IMR-90 (cell line): ENCODE measurements at regions not wholly inside any gene's neighbourhood (a gene's known extent, or its start where the extent isn't known, plus 50 kb on each side); places are given as distances from the start of the nearest gene placed in this dataset.

Experiments
- ATAC-seq: fragments of 200-7000 bp; cut with Tn5 transposase; 2 replicates; pipeline ENCODE4 v1.9.1; 2020; ENCODE audit warnings: low read depth, mild to moderate bottlenecking, moderate library complexity
- BruUV-seq: library from RNA; stranded (reverse); fragments of 400-500 nt; replicated peaks from 2 replicates; lab custom pipeline; 2021; lab: Mats Ljungman, UMichigan
- CTCF ChIA-PET: fragments of 300-600 bp; formaldehyde crosslinking; extraction: SDS; loops from one replicate; lab custom pipeline; 2021; ENCODE audit warnings: antibody characterized with exemption; lab: Yijun Ruan, JAX
- POLR2A ChIA-PET: fragments of 300-600 bp; sonication (Branson Sonifier 250); formaldehyde crosslinking; loops from one replicate; lab custom pipeline; 2022; ENCODE audit warnings: antibody characterized with exemption; ENCODE audit not compliant: unreplicated experiment; lab: Charles Lee
- DNase-seq: peaks from one replicate; pipeline ENCODE4 v3.0.0; 2013
- H2AFZ ChIP-seq: replicated peaks from 2 replicates; pipeline ENCODE3; 2013; ENCODE audit warnings: low read length, mild to moderate bottlenecking; ENCODE audit not compliant: poor library complexity
- H2AK5ac ChIP-seq: 2 replicates; pipeline ENCODE4 v1.6.1; 2013; ENCODE audit warnings: low read depth, low read length, inconsistent platforms
- H2AK9ac ChIP-seq: replicated peaks from 2 replicates; pipeline ENCODE3; 2013; ENCODE audit warnings: mild to moderate bottlenecking, low read depth, low read length, moderate library complexity; ENCODE audit not compliant: poor library complexity
- H2BK120ac ChIP-seq: 2 replicates; pipeline ENCODE4 v1.6.1; 2013; ENCODE audit warnings: low read depth, low read length, inconsistent platforms
- H2BK15ac ChIP-seq: 3 replicates; pipeline ENCODE4 v1.6.1; 2013; ENCODE audit warnings: low read depth, low read length, inconsistent platforms
- H2BK20ac ChIP-seq: 2 replicates; pipeline ENCODE4 v1.6.1; 2013; ENCODE audit warnings: low read depth, mild to moderate bottlenecking, inconsistent platforms, low read length, moderate library complexity
- H2BK5ac ChIP-seq: 2 replicates; pipeline ENCODE4 v1.6.1; 2013; ENCODE audit warnings: mild to moderate bottlenecking, low read depth, low read length, inconsistent platforms; ENCODE audit not compliant: poor library complexity, severe bottlenecking
- H3K14ac ChIP-seq: replicated peaks from 2 replicates; pipeline ENCODE4 v1.6.1; 2013; ENCODE audit warnings: low read depth, low read length, inconsistent platforms
- H3K18ac ChIP-seq: 2 replicates; pipeline ENCODE4 v1.6.1; 2013; ENCODE audit warnings: low read depth, low read length, control low read depth
- H3K23ac ChIP-seq: 2 replicates; pipeline ENCODE4 v1.6.1; 2013; ENCODE audit warnings: low read depth, low read length, inconsistent platforms
- H3K27ac ChIP-seq: 2 replicates; pipeline ENCODE4 v1.5.1; 2013; ENCODE audit warnings: mild to moderate bottlenecking, control low read depth, low read length; ENCODE audit not compliant: insufficient read depth
- H3K27me3 ChIP-seq: 2 replicates; pipeline ENCODE4 v1.6.1; 2013; ENCODE audit warnings: low read length; ENCODE audit not compliant: control insufficient read depth, insufficient read depth
- H3K36me3 ChIP-seq: 2 replicates; pipeline ENCODE4 v1.6.1; 2013; ENCODE audit warnings: low read length, mixed read lengths; ENCODE audit not compliant: control insufficient read depth, insufficient read depth
- H3K4ac ChIP-seq: 2 replicates; pipeline ENCODE4 v1.6.1; 2013; ENCODE audit warnings: low read depth, low read length, inconsistent platforms
- H3K4me1 ChIP-seq: 2 replicates; pipeline ENCODE4 v1.6.1; 2013; ENCODE audit warnings: low read length, mixed read lengths; ENCODE audit not compliant: control insufficient read depth, insufficient read depth
- H3K4me2 ChIP-seq: 2 replicates; pipeline ENCODE4 v1.6.1; 2013; ENCODE audit warnings: low read depth, mild to moderate bottlenecking, control low read depth, low read length, moderate library complexity
- H3K4me3 ChIP-seq: 2 replicates; pipeline ENCODE4 v1.5.1; 2013; ENCODE audit warnings: low read depth, mild to moderate bottlenecking, control low read depth, low read length, moderate library complexity; ENCODE audit not compliant: insufficient read depth
- H3K56ac ChIP-seq: 2 replicates; pipeline ENCODE4 v1.6.1; 2013; ENCODE audit warnings: low read length, inconsistent platforms; ENCODE audit not compliant: insufficient read depth; ENCODE audit errors: extremely low read depth
- H3K79me1 ChIP-seq, 2 experiments: 2 replicates each; pipeline ENCODE4 v1.6.1; 2013; ENCODE audit warnings: low read length in 2 of 2, inconsistent platforms in 1 of 2, low read depth in 1 of 2
- H3K9ac ChIP-seq: 2 replicates; pipeline ENCODE4 v1.6.1; 2013; ENCODE audit warnings: low read depth, low read length, control low read depth
- H3K9me1 ChIP-seq: 2 replicates; pipeline ENCODE4 v1.6.1; 2013; ENCODE audit warnings: low read length, inconsistent platforms; ENCODE audit not compliant: insufficient read depth
- H3K9me3 ChIP-seq: 2 replicates; pipeline ENCODE4 v1.6.1; 2013; ENCODE audit warnings: low read length; ENCODE audit not compliant: control insufficient read depth, insufficient read depth
- H4K20me1 ChIP-seq: 2 replicates; pipeline ENCODE4 v1.6.1; 2013; ENCODE audit warnings: low read length, inconsistent platforms; ENCODE audit not compliant: insufficient read depth
- H4K5ac ChIP-seq: 2 replicates; pipeline ENCODE4 v1.6.1; 2013; ENCODE audit warnings: mild to moderate bottlenecking, low read depth, low read length, control low read depth
- H4K8ac ChIP-seq, 2 experiments: 2 replicates each; pipeline ENCODE4 v1.6.1; 2013; ENCODE audit warnings: low read depth in 2 of 2, low read length in 2 of 2, control low read depth in 1 of 2, inconsistent platforms in 1 of 2
- H4K91ac ChIP-seq: 2 replicates; pipeline ENCODE4 v1.6.1; 2013; ENCODE audit warnings: low read depth, low read length, inconsistent platforms; ENCODE audit not compliant: insufficient read depth
- BHLHE40 ChIP-seq: fragments of 150-350 bp; IDR thresholded peaks from 2 replicates; pipeline ENCODE4 v1.6.1; 2016; ENCODE audit warnings: mild to moderate bottlenecking, low read depth, low read length
- NFE2L2 ChIP-seq: fragments of 150-350 bp; IDR thresholded peaks from 2 replicates; pipeline ENCODE4 v1.6.1; 2016; ENCODE audit warnings: low read depth, mild to moderate bottlenecking, low read length
- RAD21 ChIP-seq: IDR thresholded peaks from 2 replicates; pipeline ENCODE4 v1.6.1; 2012; ENCODE audit warnings: low read length, improper control_type of control experiment
- WGBS, 2 experiments: methylation state at CpG; one replicate each; pipeline versions ENCODE4 v1.1.5 to v1.1.7; 2013; ENCODE audit warnings: missing lambda C conversion rate in 2 of 2; ENCODE audit not compliant: insufficient read length in 1 of 2; ENCODE audit errors: extremely low coverage in 2 of 2; 5-methylcytosine and 5-hydroxymethylcytosine counted together
- dilution Hi-C: fragments of 300-500 bp; cut with HindIII; formaldehyde crosslinking; loops from one replicate; pipeline ENCODE4 v1.14.3; 2018; ENCODE audit warnings: low sequenced_read_pairs; ENCODE audit not compliant: unreplicated experiment
- in situ Hi-C: fragments of 300-500 bp; cut with MboI; formaldehyde crosslinking; loops from 3 replicates; pipeline ENCODE4 v1.14.3; 2019; ENCODE audit warnings: low sequenced_read_pairs, inconsistent platforms, mixed read lengths
- intact Hi-C: fragments of 100-400 bp; cut with micrococcal nuclease; formaldehyde crosslinking; loops from 2 replicates; pipeline ENCODE4 v1.10.0; 2022

GRCh38 chr2:239758279-239758877, 266.8 kb downstream of the NDUFA10 start:
- H3K4me1 ChIP-seq = no peaks in the 10 kb centered on the region
- H3K27ac ChIP-seq = no peak overlapping the region
- no peak overlapping the region for H3K4me3 ChIP-seq
- H3K36me3 ChIP-seq = no peaks in the 10 kb centered on the region
- H2AFZ ChIP-seq = no peak overlapping the region
- no peak overlapping the region for H2AK5ac ChIP-seq
- no peaks in the 10 kb centered on the region for H3K9me1 ChIP-seq
- ChIA-PET POLR2A (no interaction called here), CTCF (no interaction called here)
- H3K9ac ChIP-seq = no peak overlapping the region
- 23% methylated on average over 6 of the region's 18 CpGs; no CpG with 5 or more reads in 1 of the 2 experiments for WGBS, 2 experiments
- no peak for ATAC-seq
- no peak overlapping the region for H2BK5ac ChIP-seq
- dilution Hi-C loops (no loop called here), in situ Hi-C loops (no loop called here), intact Hi-C loops (no loop called here)
- H2BK20ac ChIP-seq = no peak overlapping the region
- DNase-seq = peak; percentile 3
- no peak for TF ChIP-seq RAD21
- TF ChIP-seq BHLHE40 = no peak
- TF ChIP-seq NFE2L2 = peak; percentile 59
- H3K9me3 ChIP-seq = peaks cover 32% of the 10 kb centered on the region
- no peaks in the 10 kb centered on the region for H4K20me1 ChIP-seq
- H4K91ac ChIP-seq = no peak overlapping the region
- H2BK120ac ChIP-seq = no peak overlapping the region
- no peaks in the 10 kb centered on the region for H3K27me3 ChIP-seq
- H3K18ac ChIP-seq = no peak overlapping the region
- no peak overlapping the region for H3K14ac ChIP-seq
- H4K8ac ChIP-seq = no peak overlapping the region
- no peak overlapping the region for H2AK9ac ChIP-seq
- no peak overlapping the region for H3K56ac ChIP-seq
- H3K23ac ChIP-seq = no peak overlapping the region
- no peak overlapping the region for H4K5ac ChIP-seq
- BruUV-seq = no TSS peak
- no peak overlapping the region for H2BK15ac ChIP-seq
- H3K79me1 ChIP-seq = no peaks in the 10 kb centered on the region
- H3K4me2 ChIP-seq = no peak overlapping the region
- H3K4ac ChIP-seq = no peak overlapping the region
